ENCODE measurements at regions not wholly inside any gene's neighbourhood (a gene's known extent, or its start where the extent isn't known, plus 50 kb on each side); places are given as distances from the start of the nearest gene placed in this dataset.
"Not testable (repeated sequence)": the region's sequence is repeated elsewhere in the genome, so short reads cannot be mapped to it uniquely, and the experiment has no call there.

DNA sequence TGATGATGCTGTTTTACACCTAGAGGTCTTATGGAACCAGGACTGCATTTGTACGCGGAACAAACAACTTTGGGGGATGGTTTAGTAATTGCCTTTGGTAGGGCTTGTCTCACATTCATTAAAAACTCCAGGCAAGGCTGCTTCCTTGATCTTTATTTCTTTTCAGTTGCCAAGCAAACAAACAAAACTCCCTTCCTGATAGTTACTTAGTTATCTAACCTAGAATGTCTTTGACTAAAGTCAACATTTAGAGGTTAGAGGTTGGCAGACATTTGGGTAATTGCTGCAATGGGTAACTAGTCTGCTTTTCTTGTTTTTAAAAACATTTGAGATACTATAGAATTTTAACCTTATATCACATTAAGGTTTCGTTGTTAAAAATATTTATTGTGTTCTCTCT is 500.9 kb upstream of the PTBP2 start:
- Histone ChIP-seq H3K9me3 (no peaks in the 10 kb centered on the region), H3K27me3 (peaks cover 0 to 2% of the 10 kb centered on the region in 2 donors), H3K4me3 (no peak overlapping the region), H3K36me3 (replicated peaks in 1 of 2; ENCODE audit: insufficient read depth in 1 of 2, low read depth in 2 of 2) (no peaks in the 10 kb centered on the region), H3K4me1 (no peaks in the 10 kb centered on the region), H3K27ac (no peak overlapping the region)
- no peak for TF ChIP-seq POLR2A (IDR thresholded peaks at IDR 0.05)
- TF ChIP-seq, protein P1, sequence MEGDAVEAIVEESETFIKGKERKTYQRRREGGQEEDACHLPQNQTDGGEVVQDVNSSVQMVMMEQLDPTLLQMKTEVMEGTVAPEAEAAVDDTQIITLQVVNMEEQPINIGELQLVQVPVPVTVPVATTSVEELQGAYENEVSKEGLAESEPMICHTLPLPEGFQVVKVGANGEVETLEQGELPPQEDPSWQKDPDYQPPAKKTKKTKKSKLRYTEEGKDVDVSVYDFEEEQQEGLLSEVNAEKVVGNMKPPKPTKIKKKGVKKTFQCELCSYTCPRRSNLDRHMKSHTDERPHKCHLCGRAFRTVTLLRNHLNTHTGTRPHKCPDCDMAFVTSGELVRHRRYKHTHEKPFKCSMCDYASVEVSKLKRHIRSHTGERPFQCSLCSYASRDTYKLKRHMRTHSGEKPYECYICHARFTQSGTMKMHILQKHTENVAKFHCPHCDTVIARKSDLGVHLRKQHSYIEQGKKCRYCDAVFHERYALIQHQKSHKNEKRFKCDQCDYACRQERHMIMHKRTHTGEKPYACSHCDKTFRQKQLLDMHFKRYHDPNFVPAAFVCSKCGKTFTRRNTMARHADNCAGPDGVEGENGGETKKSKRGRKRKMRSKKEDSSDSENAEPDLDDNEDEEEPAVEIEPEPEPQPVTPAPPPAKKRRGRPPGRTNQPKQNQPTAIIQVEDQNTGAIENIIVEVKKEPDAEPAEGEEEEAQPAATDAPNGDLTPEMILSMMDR (IDR thresholded peaks at IDR 0.05): no peak
- intact Hi-C loops (cut with DNase I): no loop called here
- WGBS, 2 donors: 17 to 24% methylated on average over 3 of the region's 3 CpGs
- DNase-seq (no peak), ATAC-seq (no peak)

- TF ChIP-seq, protein P1 (IDR thresholded peaks at IDR 0.05): no peak
- TF ChIP-seq POLR2A (IDR thresholded peaks at IDR 0.05): no peak
- H3K4me3 ChIP-seq: no peak overlapping the region
- ATAC-seq (no peak), DNase-seq (no peak)
- H3K9me3 ChIP-seq: no peaks in the 10 kb centered on the region
- H3K27ac ChIP-seq: no peak overlapping the region
- no peaks in the 10 kb centered on the region for H3K4me1 ChIP-seq
- no peaks in the 10 kb centered on the region for H3K36me3 ChIP-seq (replicated peaks in 1 of 2; ENCODE audit: insufficient read depth in 1 of 2, low read depth in 2 of 2)
- intact Hi-C loops (cut with DNase I): no loop called here
- 63 to 64% methylated on average over 2 of the region's 2 CpGs for WGBS, 2 donors
- H3K27me3 ChIP-seq: peaks cover 0 to 2% of the 10 kb centered on the region in 2 donors
These were observed 498.9 kb upstream of the PTBP2 start for GRCh38 chr1:96222701-96223100.

- intact Hi-C loops (cut with DNase I); H3K4me3 ChIP-seq; H3K36me3 ChIP-seq (replicated peaks in 1 of 2; ENCODE audit: insufficient read depth in 1 of 2, low read depth in 2 of 2); DNase-seq; H3K27ac ChIP-seq; H3K27me3 ChIP-seq; ATAC-seq; H3K9me3 ChIP-seq; H3K4me1 ChIP-seq: not testable (repeated sequence)
- 80 to 83% methylated on average over 1 to 15 of the region's 20 CpGs for WGBS, 2 donors
These were observed 497.4 kb upstream of the PTBP2 start for GRCh38 chr1:96224229-96224628.

GRCh38 chr1:96233422-96233821 is 488.2 kb upstream of the PTBP2 start:
- intact Hi-C loops (cut with DNase I): no loop called here
- Histone ChIP-seq H3K27ac (no peak overlapping the region), H3K4me1 (peaks cover 13% of the 10 kb centered on the region), H3K9me3 (no peaks in the 10 kb centered on the region), H3K27me3 (no peaks in the 10 kb centered on the region), H3K4me3 (no peak overlapping the region), H3K36me3 (replicated peaks in 1 of 2; ENCODE audit: insufficient read depth in 1 of 2, low read depth in 2 of 2) (no peaks in the 10 kb centered on the region)
- DNase-seq (no peak), ATAC-seq (no peak)
- TF ChIP-seq, protein P1 (IDR thresholded peaks at IDR 0.05): no peak
- TF ChIP-seq POLR2A (IDR thresholded peaks at IDR 0.05): no peak
- WGBS, 2 donors: 69 to 70% methylated on average over 3 of the region's 3 CpGs

GRCh38 chr1:96234299-96234698 is 487.3 kb upstream of the PTBP2 start:
- TF ChIP-seq, protein P1 (IDR thresholded peaks at IDR 0.05): no peak
- no peak for TF ChIP-seq POLR2A (IDR thresholded peaks at IDR 0.05)
- WGBS, 2 donors: 9 to 14% methylated on average over 6 of the region's 6 CpGs
- Histone ChIP-seq H3K4me1 (peaks cover 13% of the 10 kb centered on the region), H3K9me3 (no peaks in the 10 kb centered on the region), H3K36me3 (replicated peaks in 1 of 2; ENCODE audit: insufficient read depth in 1 of 2, low read depth in 2 of 2) (no peaks in the 10 kb centered on the region), H3K27ac (no peak overlapping the region), H3K27me3 (no peaks in the 10 kb centered on the region), H3K4me3 (no peak overlapping the region)
- DNase-seq (peak; percentile 48 to 70 (median 58)), ATAC-seq (peak; percentile 59)
- intact Hi-C loops (cut with DNase I): no loop called here
